Stimulated activated CD4-positive, alpha-beta T cell treated with anti-CD3 and anti-CD28 coated beads, Interleukin-1b, Interleukin-23, amount 100 ng/mL, for 48 hours (primary cell): ENCODE measurements at regions not wholly inside any gene's neighbourhood (a gene's known extent, or its start where the extent isn't known, plus 50 kb on each side); places are given as distances from the start of the nearest gene placed in this dataset.

Experiments used
- DNase-seq: peaks from one replicate; pipeline ENCODE4 v3.0.0-alpha.2; 2020

GRCh38 chr12:38141239-38141638 lies 175.3 kb upstream of the ALG10B start:
- DNase-seq: no peak

DNA sequence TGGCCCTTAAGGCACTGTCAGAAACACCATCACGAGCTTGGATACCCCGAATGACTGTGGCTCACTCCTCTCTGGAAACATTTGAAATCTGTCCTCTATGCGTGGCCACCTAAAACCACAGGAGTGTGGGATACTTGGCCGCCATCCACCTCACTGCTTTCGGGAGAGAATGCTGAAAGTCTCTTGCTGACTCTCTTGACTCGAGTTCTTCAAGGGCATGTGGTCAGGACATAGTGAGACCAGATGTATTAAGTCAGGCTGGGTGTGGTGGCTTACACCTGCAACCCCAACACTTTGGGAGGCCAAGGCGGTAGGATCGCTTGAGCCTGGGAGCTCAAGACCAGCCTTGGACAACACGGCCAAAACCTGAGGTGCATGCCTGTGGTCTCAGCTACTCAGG lies 174.7 kb upstream of the ALG10B start:
- no peak for DNase-seq

DNA sequence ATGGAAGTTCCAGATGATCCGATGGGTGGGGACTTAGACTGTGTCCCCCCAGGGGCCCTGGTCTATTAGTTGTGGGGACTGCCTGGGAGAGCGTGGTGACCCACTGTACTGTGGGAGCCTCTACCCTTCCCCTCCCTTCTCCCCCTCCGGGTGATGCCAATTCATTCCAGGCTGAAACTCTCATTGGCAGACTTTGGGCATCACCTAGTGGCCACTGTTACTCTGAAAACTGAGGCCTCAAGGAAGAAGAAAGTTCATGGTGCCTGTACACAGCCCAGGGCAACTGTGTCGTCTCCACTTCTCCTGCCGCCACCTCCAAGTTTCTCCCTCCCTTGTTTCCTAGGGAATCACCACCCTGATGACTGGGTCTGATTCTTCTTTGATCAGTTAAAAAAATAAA lies 173.6 kb upstream of the ALG10B start:
- DNase-seq: no peak

DNA sequence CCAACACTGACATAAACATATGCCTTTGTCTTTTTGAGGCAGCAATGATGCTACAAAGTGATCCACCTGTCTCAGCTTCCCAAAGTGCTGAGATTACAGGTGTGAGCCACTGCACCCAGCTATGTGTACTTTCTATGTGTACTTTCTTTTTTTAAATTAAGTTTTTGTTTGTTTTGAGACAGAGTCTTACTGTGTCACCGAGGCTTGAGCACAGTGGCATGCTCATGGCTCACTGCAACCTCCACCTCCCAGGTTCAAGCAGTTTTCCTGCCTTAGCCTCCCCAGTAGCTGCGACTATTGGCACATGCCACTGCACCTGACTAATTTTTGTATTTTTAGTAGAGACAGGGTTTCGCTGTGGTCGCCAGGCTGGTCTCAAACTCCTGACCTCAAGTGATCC lies 172.5 kb upstream of the ALG10B start:
- no peak for DNase-seq

GRCh38 chr12:38144601-38145436 lies 171.8 kb upstream of the ALG10B start:
- no peak for DNase-seq

- no peak for DNase-seq
Observed at GRCh38 chr12:38149395-38150073, 167.0 kb upstream of the ALG10B start.

- DNase-seq: no peak
Observed at GRCh38 chr12:38151991-38152700, 164.4 kb upstream of the ALG10B start.

GRCh38 chr12:38152816-38153736 lies 163.5 kb upstream of the ALG10B start:
- DNase-seq: no peak

DNA sequence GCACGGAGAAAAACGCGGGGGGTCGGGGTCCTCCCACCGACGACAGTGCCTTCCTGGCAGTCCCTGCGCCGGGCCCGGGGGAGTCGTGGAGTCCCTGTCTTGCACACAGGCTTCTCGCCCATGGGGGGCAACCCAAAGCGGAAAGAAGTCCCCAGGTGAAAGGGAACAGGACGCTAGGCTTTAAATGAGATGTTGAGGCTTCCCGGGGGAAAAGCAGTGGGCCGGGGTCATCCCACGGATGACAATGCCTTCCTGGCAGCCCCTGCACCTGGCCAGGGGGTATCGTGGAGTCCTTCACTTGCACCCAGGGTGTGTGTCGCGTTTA lies 162.9 kb upstream of the ALG10B start:
- DNase-seq: no peak

DNA sequence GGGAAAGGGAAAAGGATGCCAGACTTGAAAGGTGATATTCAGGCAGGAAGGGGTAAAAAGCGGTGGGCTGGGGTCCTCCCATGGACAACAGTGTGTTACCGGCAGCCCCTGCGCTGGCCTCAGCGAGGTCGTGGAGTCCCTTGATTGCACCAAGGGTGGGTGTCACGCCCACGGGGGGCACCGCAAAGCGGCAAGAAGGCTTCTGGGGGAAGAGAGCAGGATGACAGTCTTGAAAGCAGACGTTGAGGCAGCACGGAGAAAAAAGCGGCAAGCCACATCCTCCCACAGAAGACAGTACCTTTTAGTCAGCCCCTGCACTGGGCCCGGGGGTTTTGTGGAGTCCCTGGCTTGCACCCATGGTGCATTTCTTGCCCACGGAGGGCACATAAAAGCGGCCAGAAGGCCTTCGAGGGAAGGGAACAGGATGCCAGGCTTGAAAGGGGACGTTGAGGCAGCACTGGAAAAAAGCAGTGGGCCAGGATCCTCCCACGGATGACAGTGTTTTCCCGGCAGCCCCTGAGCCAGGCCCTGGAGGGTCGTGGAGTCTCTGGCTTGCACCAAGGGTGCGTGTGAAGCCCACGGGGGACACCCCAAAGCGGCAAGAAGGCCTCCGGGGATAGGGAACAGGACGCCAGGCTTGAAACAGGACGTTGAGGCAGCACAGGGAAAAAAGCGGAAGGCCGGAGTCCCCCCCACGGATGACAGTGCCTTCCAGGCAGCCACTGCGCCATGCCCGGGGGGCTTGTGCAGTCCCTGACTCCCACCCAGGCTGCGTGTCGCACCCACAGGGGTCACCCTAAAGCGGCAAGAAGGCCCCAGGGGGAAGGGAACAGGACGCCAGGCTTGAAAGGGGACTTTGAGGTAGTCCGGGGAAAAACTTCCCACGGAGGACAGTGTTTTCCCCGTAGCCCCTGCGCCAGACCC lies 162.2 kb upstream of the ALG10B start:
- no peak for DNase-seq

DNA sequence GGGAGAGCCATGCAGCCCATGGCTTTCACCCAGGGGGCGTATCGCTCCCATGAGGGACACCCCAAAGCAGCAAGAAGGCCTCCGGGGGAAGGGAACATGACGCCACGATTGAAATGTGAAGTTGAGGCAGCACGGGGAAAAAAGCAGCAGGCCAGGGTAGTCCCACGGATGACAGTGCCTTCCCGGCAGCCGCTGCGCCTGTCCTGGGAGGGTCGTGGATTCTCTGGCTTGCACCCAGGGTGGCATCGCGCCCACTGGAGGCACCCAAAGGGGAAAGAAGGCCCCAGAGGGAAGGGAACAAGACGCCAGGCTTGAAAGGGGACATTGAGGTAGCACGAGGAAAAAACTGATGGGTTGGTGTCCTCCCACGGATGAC lies 161.6 kb upstream of the ALG10B start:
- no peak for DNase-seq

GRCh38 chr12:38155526-38156496 lies 160.8 kb upstream of the ALG10B start:
- no peak for DNase-seq

DNA sequence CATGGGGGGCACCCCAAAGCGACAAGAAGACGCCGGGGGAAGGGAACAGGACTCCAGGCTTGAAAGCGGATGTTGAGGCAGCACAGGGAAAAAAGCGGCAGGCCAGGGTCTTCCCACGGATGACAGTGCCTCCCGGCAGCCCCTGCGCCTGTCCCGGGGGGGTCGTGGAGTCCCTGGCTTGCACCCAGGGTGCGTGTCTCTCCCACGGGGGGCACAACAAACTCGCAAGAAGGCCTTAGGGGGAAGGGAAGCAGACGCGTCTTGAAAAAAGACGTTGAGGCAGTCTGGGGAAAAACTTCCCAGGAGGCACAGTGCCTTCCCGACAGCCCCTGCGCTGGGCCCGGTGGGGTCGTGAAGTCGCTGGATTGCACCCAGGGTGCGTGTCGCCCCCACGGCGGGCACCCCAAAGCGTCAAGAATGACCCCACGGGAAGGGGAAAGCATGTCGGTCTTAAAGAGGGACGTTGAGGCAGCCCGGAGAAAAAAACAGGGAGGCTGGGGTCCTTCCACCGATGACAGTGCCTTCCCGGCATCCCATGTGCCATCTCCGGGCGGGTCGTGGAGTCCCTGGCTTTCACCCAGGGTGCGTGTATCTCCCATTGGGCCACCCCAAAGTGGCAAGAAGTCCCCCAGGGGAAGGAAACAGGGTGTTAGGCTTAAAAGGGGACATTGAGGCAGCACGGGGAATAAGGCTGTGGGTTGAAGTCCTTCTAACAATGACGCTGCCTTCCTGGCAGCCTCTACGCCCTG lies 159.9 kb upstream of the ALG10B start:
- DNase-seq: no peak

DNA sequence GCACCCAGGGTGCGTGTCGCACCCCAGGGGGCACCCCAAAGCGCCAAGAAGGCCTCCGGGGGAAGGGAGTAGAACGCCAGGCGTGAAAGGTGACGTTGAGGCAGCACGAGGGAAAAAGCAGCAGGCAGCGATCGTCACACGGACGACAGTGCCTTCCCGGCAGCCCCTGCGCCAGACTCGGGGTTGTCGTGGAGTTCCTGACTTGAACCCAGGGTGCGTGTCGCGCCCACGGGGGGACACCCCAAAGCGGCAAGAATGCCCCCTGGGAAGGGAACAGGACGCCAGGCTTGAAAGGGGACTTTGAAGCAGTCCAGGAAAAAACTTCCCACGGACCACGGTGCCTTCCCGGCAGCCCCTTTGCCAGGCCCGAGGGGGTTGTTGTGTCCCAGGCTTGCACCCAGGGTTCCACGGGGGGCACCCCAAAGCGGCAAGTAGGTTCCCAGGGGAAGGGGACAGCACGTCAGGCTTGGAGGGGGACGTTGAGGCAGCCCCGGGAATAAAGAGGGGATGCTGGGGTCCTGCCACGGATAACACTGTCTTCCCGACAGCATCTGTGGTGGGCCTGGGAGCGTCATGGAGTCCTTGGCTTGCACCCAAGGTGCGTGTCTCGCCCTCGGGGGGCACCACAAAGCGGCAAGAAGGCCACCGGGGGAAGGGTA lies 159.2 kb upstream of the ALG10B start:
- no peak for DNase-seq

GRCh38 chr12:38157933-38158401 lies 158.6 kb upstream of the ALG10B start:
- DNase-seq: no peak

DNA sequence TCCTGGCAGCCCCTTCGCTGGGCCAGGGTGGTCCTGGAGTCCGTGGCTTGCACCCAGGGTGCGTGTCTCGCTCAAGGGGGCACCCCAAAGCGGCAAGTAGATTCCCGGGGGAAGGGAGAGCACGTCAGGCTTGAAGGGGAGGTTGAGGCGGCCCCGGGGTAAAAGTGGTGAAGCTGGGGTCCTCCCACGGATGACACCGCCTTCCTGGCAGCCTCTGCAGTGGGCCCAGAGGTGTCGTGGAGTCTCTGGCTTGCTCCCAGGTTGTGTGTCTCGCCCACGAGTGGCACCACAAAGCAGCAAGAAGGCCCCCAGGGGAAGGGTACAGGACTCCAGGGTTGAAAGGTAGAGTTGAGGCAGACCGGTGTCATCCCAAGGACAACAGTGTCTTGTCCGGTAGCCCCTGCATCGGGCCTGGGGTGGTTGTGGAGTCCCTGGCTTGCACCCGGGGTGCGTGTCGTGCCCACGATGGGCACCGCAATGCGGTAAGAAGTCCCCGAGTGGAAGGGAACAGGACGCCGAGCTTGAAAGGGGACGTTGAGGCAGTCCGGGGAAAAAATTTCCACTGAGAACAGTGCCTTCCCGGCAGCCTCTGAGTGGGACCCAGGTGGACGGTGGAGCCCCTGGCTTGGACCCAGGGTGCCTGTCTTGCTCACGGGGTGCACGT lies 158.0 kb upstream of the ALG10B start:
- no peak for DNase-seq

GRCh38 chr12:38159092-38159551 lies 157.5 kb upstream of the ALG10B start:
- no peak for DNase-seq

DNA sequence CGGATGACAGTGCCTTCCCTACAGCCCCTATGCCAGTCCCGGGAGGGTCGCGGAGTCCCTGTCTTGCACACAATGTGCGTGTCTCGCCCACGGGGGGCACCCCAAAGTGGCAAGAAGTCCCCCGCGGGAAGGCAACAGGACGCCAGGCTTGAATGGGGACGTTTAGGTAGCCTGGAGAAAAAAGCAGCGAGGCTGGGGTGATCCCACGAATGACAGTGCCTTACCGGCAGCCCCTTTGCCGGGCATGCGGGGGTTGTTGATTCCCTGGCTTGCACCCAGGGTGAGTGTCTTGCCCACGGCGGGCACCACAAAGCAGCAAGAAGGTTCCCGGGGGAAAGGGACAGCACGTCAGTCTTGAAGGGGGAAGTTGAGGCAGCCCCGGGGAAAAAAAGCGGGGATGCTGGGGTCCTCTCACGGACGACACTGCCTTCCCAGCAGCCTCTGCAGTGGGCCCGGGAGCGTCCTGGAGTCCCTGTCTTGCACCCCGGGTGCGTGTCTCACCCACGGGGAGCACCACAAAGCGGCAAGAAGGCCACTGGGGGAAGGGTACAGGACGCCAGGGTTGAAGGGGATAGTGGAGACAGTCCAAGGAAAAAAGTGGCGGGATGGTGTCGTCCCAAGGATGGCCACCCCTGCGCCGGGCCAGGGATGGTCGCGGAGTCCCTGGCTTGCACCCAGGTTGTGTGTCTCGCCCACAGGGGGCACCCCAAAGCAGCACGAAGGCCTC lies 156.8 kb upstream of the ALG10B start:
- no peak for DNase-seq
